IMR-90 (cell line): ENCODE measurements at regions not wholly inside any gene's neighbourhood (a gene's known extent, or its start where the extent isn't known, plus 50 kb on each side); places are given as distances from the start of the nearest gene placed in this dataset.

Source experiments
- ATAC-seq: fragments of 200-7000 bp; cut with Tn5 transposase; 2 replicates; pipeline ENCODE4 v1.9.1; 2020; ENCODE audit warnings: low read depth, mild to moderate bottlenecking, moderate library complexity
- BruUV-seq: library from RNA; stranded (reverse); fragments of 400-500 nt; replicated peaks from 2 replicates; lab custom pipeline; 2021; lab: Mats Ljungman, UMichigan
- CTCF ChIA-PET: fragments of 300-600 bp; formaldehyde crosslinking; extraction: SDS; loops from one replicate; lab custom pipeline; 2021; ENCODE audit warnings: antibody characterized with exemption; lab: Yijun Ruan, JAX
- POLR2A ChIA-PET: fragments of 300-600 bp; sonication (Branson Sonifier 250); formaldehyde crosslinking; loops from one replicate; lab custom pipeline; 2022; ENCODE audit warnings: antibody characterized with exemption; ENCODE audit not compliant: unreplicated experiment; lab: Charles Lee
- DNase-seq: peaks from one replicate; pipeline ENCODE4 v3.0.0; 2013
- H2AFZ ChIP-seq: replicated peaks from 2 replicates; pipeline ENCODE3; 2013; ENCODE audit warnings: low read length, mild to moderate bottlenecking; ENCODE audit not compliant: poor library complexity
- H2AK5ac ChIP-seq: 2 replicates; pipeline ENCODE4 v1.6.1; 2013; ENCODE audit warnings: low read depth, low read length, inconsistent platforms
- H2AK9ac ChIP-seq: replicated peaks from 2 replicates; pipeline ENCODE3; 2013; ENCODE audit warnings: mild to moderate bottlenecking, low read depth, low read length, moderate library complexity; ENCODE audit not compliant: poor library complexity
- H2BK120ac ChIP-seq: 2 replicates; pipeline ENCODE4 v1.6.1; 2013; ENCODE audit warnings: low read depth, low read length, inconsistent platforms
- H2BK15ac ChIP-seq: 3 replicates; pipeline ENCODE4 v1.6.1; 2013; ENCODE audit warnings: low read depth, low read length, inconsistent platforms
- H2BK20ac ChIP-seq: 2 replicates; pipeline ENCODE4 v1.6.1; 2013; ENCODE audit warnings: low read depth, mild to moderate bottlenecking, inconsistent platforms, low read length, moderate library complexity
- H2BK5ac ChIP-seq: 2 replicates; pipeline ENCODE4 v1.6.1; 2013; ENCODE audit warnings: mild to moderate bottlenecking, low read depth, low read length, inconsistent platforms; ENCODE audit not compliant: poor library complexity, severe bottlenecking
- H3K14ac ChIP-seq: replicated peaks from 2 replicates; pipeline ENCODE4 v1.6.1; 2013; ENCODE audit warnings: low read depth, low read length, inconsistent platforms
- H3K18ac ChIP-seq: 2 replicates; pipeline ENCODE4 v1.6.1; 2013; ENCODE audit warnings: low read depth, low read length, control low read depth
- H3K23ac ChIP-seq: 2 replicates; pipeline ENCODE4 v1.6.1; 2013; ENCODE audit warnings: low read depth, low read length, inconsistent platforms
- H3K27ac ChIP-seq: 2 replicates; pipeline ENCODE4 v1.5.1; 2013; ENCODE audit warnings: mild to moderate bottlenecking, control low read depth, low read length; ENCODE audit not compliant: insufficient read depth
- H3K27me3 ChIP-seq: 2 replicates; pipeline ENCODE4 v1.6.1; 2013; ENCODE audit warnings: low read length; ENCODE audit not compliant: control insufficient read depth, insufficient read depth
- H3K36me3 ChIP-seq: 2 replicates; pipeline ENCODE4 v1.6.1; 2013; ENCODE audit warnings: low read length, mixed read lengths; ENCODE audit not compliant: control insufficient read depth, insufficient read depth
- H3K4ac ChIP-seq: 2 replicates; pipeline ENCODE4 v1.6.1; 2013; ENCODE audit warnings: low read depth, low read length, inconsistent platforms
- H3K4me1 ChIP-seq: 2 replicates; pipeline ENCODE4 v1.6.1; 2013; ENCODE audit warnings: low read length, mixed read lengths; ENCODE audit not compliant: control insufficient read depth, insufficient read depth
- H3K4me2 ChIP-seq: 2 replicates; pipeline ENCODE4 v1.6.1; 2013; ENCODE audit warnings: low read depth, mild to moderate bottlenecking, control low read depth, low read length, moderate library complexity
- H3K4me3 ChIP-seq: 2 replicates; pipeline ENCODE4 v1.5.1; 2013; ENCODE audit warnings: low read depth, mild to moderate bottlenecking, control low read depth, low read length, moderate library complexity; ENCODE audit not compliant: insufficient read depth
- H3K56ac ChIP-seq: 2 replicates; pipeline ENCODE4 v1.6.1; 2013; ENCODE audit warnings: low read length, inconsistent platforms; ENCODE audit not compliant: insufficient read depth; ENCODE audit errors: extremely low read depth
- H3K79me1 ChIP-seq, 2 experiments: 2 replicates each; pipeline ENCODE4 v1.6.1; 2013; ENCODE audit warnings: low read length in 2 of 2, inconsistent platforms in 1 of 2, low read depth in 1 of 2
- H3K9ac ChIP-seq: 2 replicates; pipeline ENCODE4 v1.6.1; 2013; ENCODE audit warnings: low read depth, low read length, control low read depth
- H3K9me1 ChIP-seq: 2 replicates; pipeline ENCODE4 v1.6.1; 2013; ENCODE audit warnings: low read length, inconsistent platforms; ENCODE audit not compliant: insufficient read depth
- H3K9me3 ChIP-seq: 2 replicates; pipeline ENCODE4 v1.6.1; 2013; ENCODE audit warnings: low read length; ENCODE audit not compliant: control insufficient read depth, insufficient read depth
- H4K20me1 ChIP-seq: 2 replicates; pipeline ENCODE4 v1.6.1; 2013; ENCODE audit warnings: low read length, inconsistent platforms; ENCODE audit not compliant: insufficient read depth
- H4K5ac ChIP-seq: 2 replicates; pipeline ENCODE4 v1.6.1; 2013; ENCODE audit warnings: mild to moderate bottlenecking, low read depth, low read length, control low read depth
- H4K8ac ChIP-seq, 2 experiments: 2 replicates each; pipeline ENCODE4 v1.6.1; 2013; ENCODE audit warnings: low read depth in 2 of 2, low read length in 2 of 2, control low read depth in 1 of 2, inconsistent platforms in 1 of 2
- H4K91ac ChIP-seq: 2 replicates; pipeline ENCODE4 v1.6.1; 2013; ENCODE audit warnings: low read depth, low read length, inconsistent platforms; ENCODE audit not compliant: insufficient read depth
- BHLHE40 ChIP-seq: fragments of 150-350 bp; IDR thresholded peaks from 2 replicates; pipeline ENCODE4 v1.6.1; 2016; ENCODE audit warnings: mild to moderate bottlenecking, low read depth, low read length
- CHD1 ChIP-seq: IDR thresholded peaks from 2 replicates; pipeline ENCODE4 v1.6.1; 2012; ENCODE audit warnings: low read depth, low read length, improper control_type of control experiment
- FOS ChIP-seq: fragments of 150-350 bp; IDR thresholded peaks from 2 replicates; pipeline ENCODE4 v1.6.1; 2016; ENCODE audit warnings: low read depth, low read length
- MAFK ChIP-seq: IDR thresholded peaks from 2 replicates; pipeline ENCODE4 v1.6.1; 2012; ENCODE audit warnings: low read depth, low read length, improper control_type of control experiment
- MAZ ChIP-seq: IDR thresholded peaks from 2 replicates; pipeline ENCODE4 v1.6.1; 2012; ENCODE audit warnings: low read depth, mild to moderate bottlenecking, low read length, improper control_type of control experiment, moderate library complexity, borderline replicate concordance
- MXI1 ChIP-seq: IDR thresholded peaks from 2 replicates; pipeline ENCODE4 v1.6.1; 2012; ENCODE audit warnings: low read depth, mild to moderate bottlenecking, low read length, moderate library complexity, borderline replicate concordance
- NFE2L2 ChIP-seq: fragments of 150-350 bp; IDR thresholded peaks from 2 replicates; pipeline ENCODE4 v1.6.1; 2016; ENCODE audit warnings: low read depth, mild to moderate bottlenecking, low read length
- POLR2A ChIP-seq: IDR thresholded peaks from 2 replicates; pipeline ENCODE4 v1.6.1; 2012; ENCODE audit warnings: mild to moderate bottlenecking, low read depth, low read length
- RCOR1 ChIP-seq: IDR thresholded peaks from 2 replicates; pipeline ENCODE4 v1.6.1; 2012; ENCODE audit warnings: mild to moderate bottlenecking, low read length, improper control_type of control experiment; ENCODE audit not compliant: insufficient replicate concordance
- SMC3 ChIP-seq: fragments of 150-350 bp; IDR thresholded peaks from 2 replicates; pipeline ENCODE4 v1.6.1; 2016; ENCODE audit warnings: low read depth, mild to moderate bottlenecking, antibody characterized with exemption, low read length, moderate library complexity
- WGBS, 2 experiments: methylation state at CpG; one replicate each; pipeline versions ENCODE4 v1.1.5 to v1.1.7; 2013; ENCODE audit warnings: missing lambda C conversion rate in 2 of 2; ENCODE audit not compliant: insufficient read length in 1 of 2; ENCODE audit errors: extremely low coverage in 2 of 2; 5-methylcytosine and 5-hydroxymethylcytosine counted together
- dilution Hi-C: fragments of 300-500 bp; cut with HindIII; formaldehyde crosslinking; loops from one replicate; pipeline ENCODE4 v1.14.3; 2018; ENCODE audit warnings: low sequenced_read_pairs; ENCODE audit not compliant: unreplicated experiment
- in situ Hi-C: fragments of 300-500 bp; cut with MboI; formaldehyde crosslinking; loops from 3 replicates; pipeline ENCODE4 v1.14.3; 2019; ENCODE audit warnings: low sequenced_read_pairs, inconsistent platforms, mixed read lengths
- intact Hi-C: fragments of 100-400 bp; cut with micrococcal nuclease; formaldehyde crosslinking; loops from 2 replicates; pipeline ENCODE4 v1.10.0; 2022
- TF ChIP-seq, protein P1 (sequence below): conservative IDR thresholded peaks from 2 replicates; pipeline ENCODE4 v1.5.1; 2012; ENCODE audit warnings: mild to moderate bottlenecking, low read depth, low read length, improper control_type of control experiment
- TF ChIP-seq, protein P2 (sequence below): fragments of 150-350 bp; IDR thresholded peaks from 2 replicates; pipeline ENCODE4 v1.6.1; 2016; ENCODE audit warnings: low read depth, mild to moderate bottlenecking, low read length, moderate library complexity, borderline replicate concordance
- TF ChIP-seq, protein P3 (sequence below): fragments of 150-350 bp; IDR thresholded peaks from 2 replicates; pipeline ENCODE4 v1.6.1; 2017; ENCODE audit warnings: mild to moderate bottlenecking, antibody characterized with exemption, low read length, low read depth

DNA sequence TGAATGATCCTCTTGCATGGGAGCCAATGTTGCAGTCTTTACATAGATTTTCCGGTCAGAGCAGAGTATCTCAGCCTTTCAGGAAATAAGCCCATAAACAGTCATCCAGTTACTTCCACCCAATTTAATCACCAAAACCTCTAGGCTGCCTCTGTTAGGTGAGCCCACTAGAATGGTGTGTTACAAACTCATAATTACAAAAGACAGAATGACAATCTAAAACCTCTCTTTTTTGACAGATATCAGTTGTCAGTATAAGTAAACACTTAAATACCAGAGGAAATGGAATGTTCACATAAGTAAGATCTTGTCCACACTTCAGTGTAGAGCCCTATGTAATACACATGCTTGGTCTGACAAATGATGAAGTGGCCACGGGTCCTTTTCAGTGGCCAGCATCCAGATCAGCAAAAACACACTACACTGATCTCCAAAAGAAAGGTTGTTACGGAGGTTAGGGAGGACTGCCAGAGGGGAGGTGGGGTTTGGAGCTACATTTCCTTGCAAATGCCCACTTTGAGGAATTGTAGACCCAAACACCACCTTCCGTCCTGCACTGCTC is 71.3 kb upstream of the FBXO28 start:
- Histone ChIP-seq H4K5ac (no peak overlapping the region), H4K8ac (no peak overlapping the region), H2BK120ac (no peak overlapping the region), H3K27ac (no peak overlapping the region), H3K9me1 (peaks cover 3% of the 10 kb centered on the region; the same call in 1 of the 2 replicates), H3K4me1 (no peaks in the 10 kb centered on the region), H3K79me1 (no peaks in the 10 kb centered on the region), H3K4ac (no peak overlapping the region), H3K9ac (no peak overlapping the region), H2AK9ac (no peak overlapping the region), H2AK5ac (no peak overlapping the region), H3K56ac (no peak overlapping the region), H3K27me3 (peaks cover 7% of the 10 kb centered on the region), H4K20me1 (no peaks in the 10 kb centered on the region), H3K9me3 (0 out of 2 replicates have a peak, but pooled peaks cover 3% of the 10 kb centered on the region), H3K4me3 (no peak overlapping the region), H2AFZ (peak overlapping the region; percentile 58), H2BK15ac (no peak overlapping the region), H3K18ac (no peak overlapping the region), H3K23ac (no peak overlapping the region), H2BK5ac (no peak overlapping the region), H3K14ac (no peak overlapping the region; the same call in 1 of the 2 replicates), H2BK20ac (no peak overlapping the region), H4K91ac (no peak overlapping the region), H3K4me2 (peak overlapping the region; percentile 60; the same call in 1 of the 2 replicates), H3K36me3 (no peaks in the 10 kb centered on the region)
- TF ChIP-seq MXI1 (no peak), FOS (no peak), CHD1 (no peak), POLR2A (no peak), NFE2L2 (no peak), RCOR1 (no peak), SMC3 (no peak), BHLHE40 (no peak), MAFK (no peak), MAZ (no peak)
- TF ChIP-seq, protein P1, sequence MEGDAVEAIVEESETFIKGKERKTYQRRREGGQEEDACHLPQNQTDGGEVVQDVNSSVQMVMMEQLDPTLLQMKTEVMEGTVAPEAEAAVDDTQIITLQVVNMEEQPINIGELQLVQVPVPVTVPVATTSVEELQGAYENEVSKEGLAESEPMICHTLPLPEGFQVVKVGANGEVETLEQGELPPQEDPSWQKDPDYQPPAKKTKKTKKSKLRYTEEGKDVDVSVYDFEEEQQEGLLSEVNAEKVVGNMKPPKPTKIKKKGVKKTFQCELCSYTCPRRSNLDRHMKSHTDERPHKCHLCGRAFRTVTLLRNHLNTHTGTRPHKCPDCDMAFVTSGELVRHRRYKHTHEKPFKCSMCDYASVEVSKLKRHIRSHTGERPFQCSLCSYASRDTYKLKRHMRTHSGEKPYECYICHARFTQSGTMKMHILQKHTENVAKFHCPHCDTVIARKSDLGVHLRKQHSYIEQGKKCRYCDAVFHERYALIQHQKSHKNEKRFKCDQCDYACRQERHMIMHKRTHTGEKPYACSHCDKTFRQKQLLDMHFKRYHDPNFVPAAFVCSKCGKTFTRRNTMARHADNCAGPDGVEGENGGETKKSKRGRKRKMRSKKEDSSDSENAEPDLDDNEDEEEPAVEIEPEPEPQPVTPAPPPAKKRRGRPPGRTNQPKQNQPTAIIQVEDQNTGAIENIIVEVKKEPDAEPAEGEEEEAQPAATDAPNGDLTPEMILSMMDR, result no peak
- TF ChIP-seq, protein P2, sequence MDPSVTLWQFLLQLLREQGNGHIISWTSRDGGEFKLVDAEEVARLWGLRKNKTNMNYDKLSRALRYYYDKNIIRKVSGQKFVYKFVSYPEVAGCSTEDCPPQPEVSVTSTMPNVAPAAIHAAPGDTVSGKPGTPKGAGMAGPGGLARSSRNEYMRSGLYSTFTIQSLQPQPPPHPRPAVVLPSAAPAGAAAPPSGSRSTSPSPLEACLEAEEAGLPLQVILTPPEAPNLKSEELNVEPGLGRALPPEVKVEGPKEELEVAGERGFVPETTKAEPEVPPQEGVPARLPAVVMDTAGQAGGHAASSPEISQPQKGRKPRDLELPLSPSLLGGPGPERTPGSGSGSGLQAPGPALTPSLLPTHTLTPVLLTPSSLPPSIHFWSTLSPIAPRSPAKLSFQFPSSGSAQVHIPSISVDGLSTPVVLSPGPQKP, result no peak
- TF ChIP-seq, protein P3, sequence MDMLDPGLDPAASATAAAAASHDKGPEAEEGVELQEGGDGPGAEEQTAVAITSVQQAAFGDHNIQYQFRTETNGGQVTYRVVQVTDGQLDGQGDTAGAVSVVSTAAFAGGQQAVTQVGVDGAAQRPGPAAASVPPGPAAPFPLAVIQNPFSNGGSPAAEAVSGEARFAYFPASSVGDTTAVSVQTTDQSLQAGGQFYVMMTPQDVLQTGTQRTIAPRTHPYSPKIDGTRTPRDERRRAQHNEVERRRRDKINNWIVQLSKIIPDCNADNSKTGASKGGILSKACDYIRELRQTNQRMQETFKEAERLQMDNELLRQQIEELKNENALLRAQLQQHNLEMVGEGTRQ, result no peak
- DNase-seq, result peak; percentile 45
- WGBS, 2 experiments, result no CpG with 5 or more reads among the region's 4 CpGs
- in situ Hi-C loops, result no loop called here
- ATAC-seq, result peak; percentile 79
- dilution Hi-C loops, result no loop called here
- POLR2A ChIA-PET, result no interaction called here
- no TSS peak for BruUV-seq
- intact Hi-C loops, result no loop called here
- CTCF ChIA-PET, result no interaction called here
